Mucosa of descending colon (tissue), 3 donors: ENCODE measurements at regions not wholly inside any gene's neighbourhood (a gene's known extent, or its start where the extent isn't known, plus 50 kb on each side); places are given as distances from the start of the nearest gene placed in this dataset.
A peak's percentile ranks its signal among the peaks of the same experiment; 100 is the strongest.

Experiments
- ATAC-seq: fragments of 200-7000 bp; cut with Tn5 transposase; one replicate; pipeline ENCODE4 v1.9.1; 2020; ENCODE audit warnings: mild to moderate bottlenecking, moderate library complexity
- DNase-seq, 3 donors: peaks; one replicate each; pipeline ENCODE4 v3.0.0-alpha.2; 2020
- H3K36me3 ChIP-seq: fragments of 200-600 bp; one replicate; pipeline ENCODE4 v1.8.0; 2021; ENCODE audit warnings: low read depth, mild to moderate bottlenecking
- H3K4me1 ChIP-seq: fragments of 200-600 bp; one replicate; pipeline ENCODE4 v1.8.0; 2021; ENCODE audit warnings: low read depth, mild to moderate bottlenecking
- H3K4me3 ChIP-seq: fragments of 200-600 bp; one replicate; pipeline ENCODE4 v1.8.0; 2021; ENCODE audit warnings: mild to moderate bottlenecking
- H3K9me3 ChIP-seq: fragments of 200-600 bp; one replicate; pipeline ENCODE4 v1.8.0; 2021; ENCODE audit warnings: mild to moderate bottlenecking
- CTCF ChIP-seq: fragments of 200-600 bp; IDR thresholded peaks from one replicate; pipeline ENCODE4 v1.8.0; 2022; ENCODE audit warnings: antibody characterized with exemption, mild to moderate bottlenecking
- intact Hi-C, 2 donors: fragments of 100-400 bp; cut with DNase I in 1 of 2; cut with micrococcal nuclease in 1 of 2; formaldehyde crosslinking; loops; one replicate each; pipeline versions ENCODE4 v1.11.0 to v1.11.1; 2022; cut with DNase I, micrococcal nuclease
- donor health status: DM: no; HTN: no; CAD: no; lungs with moderate emphysema.
- donor health status: DM: no; HTN: no; CAD: no.
- donor health status: DM: no; HTN: yes; CAD: no.

GRCh38 chr7:128170461-128170860, 70.6 kb upstream of the LEP start:
- Histone ChIP-seq H3K9me3 (no peaks in the 10 kb centered on the region), H3K4me1 (peaks cover 19% of the 10 kb centered on the region), H3K4me3 (no peak overlapping the region), H3K36me3 (no peaks in the 10 kb centered on the region)
- intact Hi-C loops, result no loop called here
- ATAC-seq (no peak), DNase-seq (no peak)
- no peak for TF ChIP-seq CTCF

GRCh38 chr7:128171342-128171918, 69.6 kb upstream of the LEP start:
- DNase-seq (no peak), ATAC-seq (no peak)
- intact Hi-C loops, result no loop called here
- Histone ChIP-seq H3K36me3 (no peaks in the 10 kb centered on the region), H3K9me3 (no peaks in the 10 kb centered on the region), H3K4me1 (peaks cover 16% of the 10 kb centered on the region), H3K4me3 (no peak overlapping the region)
- no peak for TF ChIP-seq CTCF

GRCh38 chr7:128172151-128172550, 68.9 kb upstream of the LEP start:
- peaks cover 9% of the 10 kb centered on the region for H3K4me1 ChIP-seq
- DNase-seq, result peak in 2 of 3 donors; percentile 46 to 50
- peak; percentile 77 for ATAC-seq
- H3K36me3 ChIP-seq, result no peaks in the 10 kb centered on the region
- TF ChIP-seq CTCF, result no peak
- H3K9me3 ChIP-seq, result no peaks in the 10 kb centered on the region
- intact Hi-C loops, result no loop called here
- H3K4me3 ChIP-seq, result no peak overlapping the region

- ATAC-seq (no peak), DNase-seq (no peak)
- Histone ChIP-seq H3K4me3 (no peak overlapping the region), H3K9me3 (no peaks in the 10 kb centered on the region), H3K36me3 (no peaks in the 10 kb centered on the region), H3K4me1 (peaks cover 3% of the 10 kb centered on the region)
- no peak for TF ChIP-seq CTCF
- intact Hi-C loops, result no loop called here
Measured at GRCh38 chr7:128172963-128173362, 68.1 kb upstream of the LEP start.

GRCh38 chr7:128174386-128174785, 66.7 kb upstream of the LEP start:
- H3K4me3 ChIP-seq, result no peak overlapping the region
- no peaks in the 10 kb centered on the region for H3K36me3 ChIP-seq
- no peaks in the 10 kb centered on the region for H3K4me1 ChIP-seq
- ATAC-seq (no peak), DNase-seq (no peak)
- intact Hi-C loops, result no loop called here
- no peak for TF ChIP-seq CTCF
- H3K9me3 ChIP-seq, result no peaks in the 10 kb centered on the region

GRCh38 chr7:128176696-128177095, 64.4 kb upstream of the LEP start:
- Histone ChIP-seq H3K36me3 (no peaks in the 10 kb centered on the region), H3K9me3 (no peaks in the 10 kb centered on the region), H3K4me3 (no peak overlapping the region), H3K4me1 (no peaks in the 10 kb centered on the region)
- DNase-seq (no peak), ATAC-seq (no peak)
- no peak for TF ChIP-seq CTCF
- intact Hi-C loops, result no loop called here
